ENCODE measurements at regions not wholly inside any gene's neighbourhood (a gene's known extent, or its start where the extent isn't known, plus 50 kb on each side); places are given as distances from the start of the nearest gene placed in this dataset.

GRCh38 chr5:162996053-162996452 lies 441.3 kb upstream of the CCNG1 start:
- TF ChIP-seq EP300 (IDR thresholded peaks at IDR 0.05): no peak
- TF ChIP-seq POLR2A (IDR thresholded peaks at IDR 0.05): no peak
- no peak for TF ChIP-seq CTCF (IDR thresholded peaks at IDR 0.05)
- no peak for TF ChIP-seq POLR2AphosphoS5 (IDR thresholded peaks at IDR 0.05)
- Histone ChIP-seq H3K9me3 (no peaks in the 10 kb centered on the region), H3K27me3 (no peaks in the 10 kb centered on the region), H3K27ac (no peak overlapping the region), H3K36me3 (no peaks in the 10 kb centered on the region), H3K4me3 (no peak overlapping the region), H3K4me1 (no peaks in the 10 kb centered on the region)
- no peak for DNase-seq (ENCODE audit: low spot score in 2 of 2)
- 82% methylated on average over 1 of the region's 1 CpG for WGBS

- H3K27me3 ChIP-seq: no peaks in the 10 kb centered on the region
- H3K9me3 ChIP-seq: no peaks in the 10 kb centered on the region
- no peak for DNase-seq (ENCODE audit: low spot score in 2 of 2)
- no peak for TF ChIP-seq POLR2A (IDR thresholded peaks at IDR 0.05)
- TF ChIP-seq EP300 (IDR thresholded peaks at IDR 0.05): no peak
- no peak for TF ChIP-seq CTCF (IDR thresholded peaks at IDR 0.05)
- TF ChIP-seq POLR2AphosphoS5 (IDR thresholded peaks at IDR 0.05): no peak
- no peaks in the 10 kb centered on the region for H3K4me1 ChIP-seq
- no peak overlapping the region for H3K4me3 ChIP-seq
- no peaks in the 10 kb centered on the region for H3K36me3 ChIP-seq
- H3K27ac ChIP-seq: no peak overlapping the region
- 64% methylated on average over 1 of the region's 1 CpG for WGBS
Observed at GRCh38 chr5:163005949-163006348, 431.4 kb upstream of the CCNG1 start.

- TF ChIP-seq POLR2A (IDR thresholded peaks at IDR 0.05) (no peak), EP300 (IDR thresholded peaks at IDR 0.05) (no peak), CTCF (IDR thresholded peaks at IDR 0.05) (no peak), POLR2AphosphoS5 (IDR thresholded peaks at IDR 0.05) (no peak)
- WGBS: 73% methylated on average over 1 of the region's 1 CpG
Observed at GRCh38 chr5:163022582-163023128, 414.7 kb upstream of the CCNG1 start.

GRCh38 chr5:163023846-163024245 lies 413.5 kb upstream of the CCNG1 start:
- H3K4me3 ChIP-seq: no peak overlapping the region
- no peak overlapping the region for H3K27ac ChIP-seq
- no peaks in the 10 kb centered on the region for H3K9me3 ChIP-seq
- no peak for DNase-seq (ENCODE audit: low spot score in 2 of 2)
- H3K27me3 ChIP-seq: no peaks in the 10 kb centered on the region
- H3K4me1 ChIP-seq: no peaks in the 10 kb centered on the region
- no peaks in the 10 kb centered on the region for H3K36me3 ChIP-seq
- WGBS: 62% methylated on average over 2 of the region's 2 CpGs
- no peak for TF ChIP-seq EP300 (IDR thresholded peaks at IDR 0.05)
- TF ChIP-seq POLR2A (IDR thresholded peaks at IDR 0.05): no peak
- no peak for TF ChIP-seq CTCF (IDR thresholded peaks at IDR 0.05)
- no peak for TF ChIP-seq POLR2AphosphoS5 (IDR thresholded peaks at IDR 0.05)

More at GRCh38 chr5:163022582-163023128, 414.7 kb upstream of the CCNG1 start:
- H3K27me3 ChIP-seq: no peaks in the 10 kb centered on the region
- H3K36me3 ChIP-seq: no peaks in the 10 kb centered on the region
- no peak for DNase-seq (ENCODE audit: low spot score in 2 of 2)
- H3K27ac ChIP-seq: no peak overlapping the region
- no peak overlapping the region for H3K4me3 ChIP-seq
- no peaks in the 10 kb centered on the region for H3K4me1 ChIP-seq
- H3K9me3 ChIP-seq: no peaks in the 10 kb centered on the region

- Histone ChIP-seq H3K27ac (no peak overlapping the region), H3K36me3 (no peaks in the 10 kb centered on the region), H3K4me1 (no peaks in the 10 kb centered on the region), H3K27me3 (no peaks in the 10 kb centered on the region), H3K4me3 (no peak overlapping the region), H3K9me3 (no peaks in the 10 kb centered on the region)
- TF ChIP-seq EP300 (IDR thresholded peaks at IDR 0.05) (no peak), POLR2AphosphoS5 (IDR thresholded peaks at IDR 0.05) (no peak), CTCF (IDR thresholded peaks at IDR 0.05) (no peak), POLR2A (IDR thresholded peaks at IDR 0.05) (no peak)
- DNase-seq (ENCODE audit: low spot score in 2 of 2): no peak
- WGBS: 83% methylated on average over 7 of the region's 7 CpGs
Observed at GRCh38 chr5:163024936-163025335, 412.5 kb upstream of the CCNG1 start.
